Astrocyte (in vitro differentiated cells and primary cell): ENCODE measurements at regions not wholly inside any gene's neighbourhood (a gene's known extent, or its start where the extent isn't known, plus 50 kb on each side); places are given as distances from the start of the nearest gene placed in this dataset.

Source experiments
- DNase-seq: peaks from one replicate; pipeline ENCODE4 v3.0.0-alpha.2; 2010; ENCODE audit warnings: low read depth
- FAIRE-seq: peaks from 2 replicates; lab custom pipeline; 2011; peaks lifted over from hg19 to GRCh38; lab: Jason Lieb, UNC
- H2AFZ ChIP-seq: 2 replicates; pipeline ENCODE4 v1.6.0; 2012; ENCODE audit warnings: low read depth, low read length, inconsistent platforms
- H3K27ac ChIP-seq: 2 replicates; pipeline ENCODE4 v1.5.1; 2011; ENCODE audit warnings: low read depth, low read length, inconsistent platforms
- H3K27me3 ChIP-seq: 2 replicates; pipeline ENCODE4 v1.6.0; 2011; ENCODE audit warnings: low read length, inconsistent platforms; ENCODE audit not compliant: insufficient read depth
- H3K36me3 ChIP-seq: 2 replicates; pipeline ENCODE4 v1.5.1; 2011; ENCODE audit warnings: low read length, inconsistent platforms; ENCODE audit not compliant: insufficient read depth
- H3K4me1 ChIP-seq: 2 replicates; pipeline ENCODE4 v1.5.1; 2011; ENCODE audit warnings: low read length, inconsistent platforms; ENCODE audit not compliant: insufficient read depth
- H3K4me2 ChIP-seq: 2 replicates; pipeline ENCODE4 v1.6.0; 2012; ENCODE audit warnings: low read length, inconsistent platforms
- H3K4me3 ChIP-seq: 2 replicates; pipeline ENCODE4 v1.5.1; 2011; ENCODE audit warnings: low read depth, mild to moderate bottlenecking, low read length, inconsistent platforms; ENCODE audit not compliant: insufficient read depth
- H3K79me2 ChIP-seq: 2 replicates; pipeline ENCODE4 v1.6.0; 2012; ENCODE audit warnings: mild to moderate bottlenecking, low read length, inconsistent platforms; ENCODE audit not compliant: insufficient read depth
- H3K9ac ChIP-seq: 2 replicates; pipeline ENCODE4 v1.6.0; 2012; ENCODE audit warnings: mild to moderate bottlenecking, low read length, inconsistent platforms
- H3K9me3 ChIP-seq: 2 replicates; pipeline ENCODE4 v1.5.1; 2012; ENCODE audit warnings: low read depth, mild to moderate bottlenecking, low read length, inconsistent platforms; ENCODE audit not compliant: insufficient read depth
- H4K20me1 ChIP-seq: 2 replicates; pipeline ENCODE4 v1.6.0; 2012; ENCODE audit warnings: low read length, inconsistent platforms; ENCODE audit not compliant: insufficient read depth
- H3K27ac Mint-ChIP-seq: one replicate; pipeline ENCODE4 v1.8.0; 2021; ENCODE audit warnings: mild to moderate bottlenecking, mixed read lengths; ENCODE audit not compliant: unreplicated experiment
- H3K27me3 Mint-ChIP-seq: one replicate; pipeline ENCODE4 v1.8.0; 2021; ENCODE audit warnings: low read depth, mixed read lengths; ENCODE audit not compliant: unreplicated experiment
- H3K36me3 Mint-ChIP-seq: one replicate; pipeline ENCODE4 v1.8.0; 2021; ENCODE audit warnings: low read depth, mixed read lengths; ENCODE audit not compliant: unreplicated experiment
- H3K4me1 Mint-ChIP-seq: one replicate; pipeline ENCODE4 v1.8.0; 2021; ENCODE audit warnings: low read depth, mixed read lengths; ENCODE audit not compliant: unreplicated experiment
- H3K4me3 Mint-ChIP-seq: one replicate; pipeline ENCODE4 v1.8.0; 2021; ENCODE audit warnings: mild to moderate bottlenecking, moderate library complexity, mixed read lengths; ENCODE audit not compliant: unreplicated experiment
- H3K9me3 Mint-ChIP-seq: one replicate; pipeline ENCODE4 v1.8.0; 2021; ENCODE audit warnings: mild to moderate bottlenecking, mixed read lengths; ENCODE audit not compliant: unreplicated experiment
- EZH2 ChIP-seq: IDR thresholded peaks from 2 replicates; pipeline ENCODE4 v1.6.1; 2012; ENCODE audit warnings: mild to moderate bottlenecking, low read length, inconsistent platforms; ENCODE audit not compliant: insufficient read depth
- TF ChIP-seq, protein P1 (sequence below): IDR thresholded peaks from 2 replicates; pipeline ENCODE4 v1.5.1; 2011; ENCODE audit warnings: low read depth, mild to moderate bottlenecking, inconsistent platforms, low read length, moderate library complexity; ENCODE audit not compliant: insufficient read depth

DNA sequence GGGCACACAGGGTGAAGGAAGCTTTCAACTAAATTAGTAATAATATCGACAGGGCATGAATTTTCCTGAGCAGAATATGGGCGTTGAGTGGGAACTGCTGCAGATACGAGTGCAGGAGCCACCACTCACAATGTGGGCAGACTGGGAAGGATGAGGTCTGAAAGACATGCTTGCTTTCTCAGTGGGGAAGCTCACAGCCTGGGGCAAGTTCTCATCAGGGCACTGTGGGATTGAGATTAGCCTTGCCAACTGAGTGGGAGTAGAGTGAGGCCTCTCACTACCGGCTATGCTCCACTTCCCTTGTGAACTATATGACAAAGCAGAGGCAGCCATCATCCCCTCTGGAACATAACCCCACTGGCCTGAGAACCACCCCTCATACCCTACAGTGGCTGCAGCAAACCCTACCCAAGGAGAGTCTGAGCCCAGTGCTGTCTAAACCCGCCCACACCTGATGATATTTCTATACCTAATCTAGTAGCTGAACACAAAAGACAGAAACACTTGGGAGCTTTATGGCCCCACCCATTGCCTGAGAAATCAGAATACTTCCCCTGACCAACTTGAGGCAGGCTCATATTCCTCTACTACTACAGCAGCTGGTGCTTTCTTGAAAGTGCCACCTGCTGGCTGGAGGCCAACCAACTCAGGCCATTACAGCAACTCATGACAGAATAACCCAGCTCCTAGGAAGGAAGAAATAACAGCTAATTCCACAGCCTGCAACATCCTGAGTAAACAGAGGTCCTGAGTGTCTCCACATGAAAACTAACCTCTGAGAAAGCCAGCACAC is 173.7 kb upstream of the SPEF2 start:
- no peak overlapping the region for H2AFZ ChIP-seq
- no peaks in the 10 kb centered on the region for H3K79me2 ChIP-seq
- H3K4me3 ChIP-seq = no peak overlapping the region
- no peaks in the 10 kb centered on the region for H4K20me1 ChIP-seq
- no peaks in the 10 kb centered on the region for H3K27me3 Mint-ChIP-seq
- no peak overlapping the region for H3K27ac ChIP-seq
- DNase-seq (no peak), FAIRE-seq (no peak)
- H3K9me3 Mint-ChIP-seq = peaks cover 4% of the 10 kb centered on the region
- H3K27ac Mint-ChIP-seq = peak overlapping the region; percentile 97
- H3K36me3 ChIP-seq = no peaks in the 10 kb centered on the region
- no peak overlapping the region for H3K4me2 ChIP-seq
- no peaks in the 10 kb centered on the region for H3K4me1 ChIP-seq
- TF ChIP-seq, protein P1, sequence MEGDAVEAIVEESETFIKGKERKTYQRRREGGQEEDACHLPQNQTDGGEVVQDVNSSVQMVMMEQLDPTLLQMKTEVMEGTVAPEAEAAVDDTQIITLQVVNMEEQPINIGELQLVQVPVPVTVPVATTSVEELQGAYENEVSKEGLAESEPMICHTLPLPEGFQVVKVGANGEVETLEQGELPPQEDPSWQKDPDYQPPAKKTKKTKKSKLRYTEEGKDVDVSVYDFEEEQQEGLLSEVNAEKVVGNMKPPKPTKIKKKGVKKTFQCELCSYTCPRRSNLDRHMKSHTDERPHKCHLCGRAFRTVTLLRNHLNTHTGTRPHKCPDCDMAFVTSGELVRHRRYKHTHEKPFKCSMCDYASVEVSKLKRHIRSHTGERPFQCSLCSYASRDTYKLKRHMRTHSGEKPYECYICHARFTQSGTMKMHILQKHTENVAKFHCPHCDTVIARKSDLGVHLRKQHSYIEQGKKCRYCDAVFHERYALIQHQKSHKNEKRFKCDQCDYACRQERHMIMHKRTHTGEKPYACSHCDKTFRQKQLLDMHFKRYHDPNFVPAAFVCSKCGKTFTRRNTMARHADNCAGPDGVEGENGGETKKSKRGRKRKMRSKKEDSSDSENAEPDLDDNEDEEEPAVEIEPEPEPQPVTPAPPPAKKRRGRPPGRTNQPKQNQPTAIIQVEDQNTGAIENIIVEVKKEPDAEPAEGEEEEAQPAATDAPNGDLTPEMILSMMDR = no peak
- no peak for TF ChIP-seq EZH2
- no peaks in the 10 kb centered on the region for H3K27me3 ChIP-seq
- H3K9ac ChIP-seq = no peak overlapping the region
- no peaks in the 10 kb centered on the region for H3K9me3 ChIP-seq
- no peak overlapping the region for H3K4me3 Mint-ChIP-seq
- H3K4me1 Mint-ChIP-seq = peaks cover 26% of the 10 kb centered on the region
- no peaks in the 10 kb centered on the region for H3K36me3 Mint-ChIP-seq

DNA sequence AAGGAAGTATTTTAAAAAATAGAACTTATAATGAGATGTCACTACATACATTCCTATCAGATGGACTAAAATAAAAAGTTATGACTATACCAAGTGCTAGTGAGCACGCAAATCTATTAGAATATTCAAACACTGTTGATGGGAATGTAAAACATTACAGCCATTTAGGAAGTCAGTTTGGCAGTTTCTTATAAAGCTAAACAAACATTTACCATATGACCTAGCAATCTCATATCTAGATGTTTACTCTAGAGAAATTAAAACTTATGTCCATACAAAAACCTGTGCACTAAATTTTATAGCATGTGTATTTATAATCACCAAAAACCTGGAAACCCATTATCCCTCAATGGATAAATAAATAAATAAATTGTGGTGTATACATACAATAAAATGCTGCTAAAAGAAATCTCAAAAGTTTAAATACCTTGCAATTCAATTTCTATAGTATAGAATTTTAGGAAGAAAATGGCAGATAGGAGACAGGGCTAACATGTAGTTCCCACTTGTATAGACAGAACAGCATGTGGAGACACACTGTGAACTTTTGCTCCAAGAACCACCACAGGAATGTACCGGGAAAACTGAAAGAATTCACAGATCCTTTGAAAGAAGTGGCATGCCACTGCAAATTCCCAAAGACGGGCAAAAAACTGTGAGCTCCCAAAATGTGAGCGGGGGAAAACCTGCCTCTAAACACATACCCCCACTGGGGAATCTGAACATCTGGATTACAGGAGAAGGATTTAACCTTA is 174.6 kb upstream of the SPEF2 start:
- Histone ChIP-seq H3K9ac (no peak overlapping the region), H3K4me3 (no peak overlapping the region), H3K4me2 (no peak overlapping the region), H3K27ac (no peak overlapping the region), H3K27me3 (no peaks in the 10 kb centered on the region), H2AFZ (no peak overlapping the region), H3K36me3 (no peaks in the 10 kb centered on the region), H3K4me1 (no peaks in the 10 kb centered on the region), H4K20me1 (no peaks in the 10 kb centered on the region), H3K9me3 (no peaks in the 10 kb centered on the region), H3K79me2 (no peaks in the 10 kb centered on the region)
- peaks cover 4% of the 10 kb centered on the region for H3K9me3 Mint-ChIP-seq
- DNase-seq = no peak
- no peak for FAIRE-seq
- peaks cover 36% of the 10 kb centered on the region for H3K4me1 Mint-ChIP-seq
- no peaks in the 10 kb centered on the region for H3K27me3 Mint-ChIP-seq
- TF ChIP-seq EZH2 = no peak
- TF ChIP-seq, protein P1 = no peak
- no peaks in the 10 kb centered on the region for H3K36me3 Mint-ChIP-seq
- peak overlapping the region; percentile 66 for H3K4me3 Mint-ChIP-seq
- peak overlapping the region; percentile 97 for H3K27ac Mint-ChIP-seq
